OCI-LY7 (cell line): ENCODE measurements at regions not wholly inside any gene's neighbourhood (a gene's known extent, or its start where the extent isn't known, plus 50 kb on each side); places are given as distances from the start of the nearest gene placed in this dataset.

Source experiments
- CTCF ChIP-seq: fragments of 200-600 bp; sonication (generic); conservative IDR thresholded peaks from 2 replicates; pipeline ENCODE4 v1.5.1; 2014; ENCODE audit warnings: mild to moderate bottlenecking, antibody characterized with exemption, low read length, moderate library complexity, mixed read lengths
- EZH2phosphoT487 ChIP-seq: fragments of 200-600 bp; sonication (generic); IDR thresholded peaks from 2 replicates; pipeline ENCODE4 v1.6.1; 2018; ENCODE audit warnings: low read depth, borderline replicate concordance, mild to moderate bottlenecking, mixed run types, antibody characterized with exemption, low read length, moderate library complexity, mixed read lengths

- TF ChIP-seq CTCF (no peak), EZH2phosphoT487 (no peak)
Measured at GRCh38 chr6:168919470-168920179, 334.0 kb downstream of the THBS2 start.
